ENCODE measurements at regions not wholly inside any gene's neighbourhood (a gene's known extent, or its start where the extent isn't known, plus 50 kb on each side); places are given as distances from the start of the nearest gene placed in this dataset.

- no peak for TF ChIP-seq CTCF (IDR thresholded peaks at IDR 0.05)
- TF ChIP-seq POLR2A (IDR thresholded peaks at IDR 0.05), result no peak
Observed at GRCh38 chr12:34286934-34287333, 264.6 kb downstream of the ALG10 start.

Data from thyroid gland (tissue), 4 donors.